Hepatocyte (in vitro differentiated cells): ENCODE measurements at regions not wholly inside any gene's neighbourhood (a gene's known extent, or its start where the extent isn't known, plus 50 kb on each side); places are given as distances from the start of the nearest gene placed in this dataset.
A peak's percentile ranks its signal among the peaks of the same experiment; 100 is the strongest.

ENCODE experiments used
- DNase-seq: peaks from one replicate; pipeline ENCODE4 v3.0.0-alpha.2; 2016; ENCODE audit warnings: low spot score
- H2AFZ ChIP-seq: fragments of 200-600 bp; sonication (generic); 2 replicates; pipeline ENCODE4 v1.6.0; 2016; ENCODE audit warnings: antibody characterized with exemption, mild to moderate bottlenecking
- H3K27ac ChIP-seq: fragments of 200-600 bp; sonication (generic); 2 replicates; pipeline ENCODE4 v1.5.1; 2016; ENCODE audit warnings: mild to moderate bottlenecking
- H3K27me3 ChIP-seq: fragments of 200-600 bp; sonication (generic); 2 replicates; pipeline ENCODE4 v1.6.1; 2016
- H3K36me3 ChIP-seq: fragments of 200-600 bp; sonication (generic); replicated peaks from 2 replicates; pipeline ENCODE4 v1.5.1; 2016; ENCODE audit warnings: low read depth; ENCODE audit not compliant: insufficient read depth
- H3K4me1 ChIP-seq: fragments of 200-600 bp; sonication (generic); 2 replicates; pipeline ENCODE4 v1.5.1; 2016; ENCODE audit warnings: mild to moderate bottlenecking, moderate library complexity; ENCODE audit not compliant: insufficient read depth
- H3K4me2 ChIP-seq: fragments of 200-600 bp; sonication (generic); 2 replicates; pipeline ENCODE4 v1.6.0; 2016
- H3K4me3 ChIP-seq: fragments of 200-600 bp; sonication (generic); 2 replicates; pipeline ENCODE4 v1.5.1; 2016; ENCODE audit warnings: mild to moderate bottlenecking
- H3K79me2 ChIP-seq: fragments of 200-600 bp; sonication (generic); 2 replicates; pipeline ENCODE4 v1.6.0; 2017; ENCODE audit warnings: mild to moderate bottlenecking
- H3K9me2 ChIP-seq: fragments of 200-600 bp; sonication (generic); replicated peaks from 2 replicates; pipeline ENCODE4 v1.6.0; 2017; ENCODE audit warnings: mild to moderate bottlenecking; ENCODE audit not compliant: insufficient read depth
- H3K9me3 ChIP-seq: fragments of 200-600 bp; sonication (generic); 2 replicates; pipeline ENCODE4 v1.5.1; 2016; ENCODE audit warnings: low read depth, mild to moderate bottlenecking
- H4K20me1 ChIP-seq: fragments of 200-600 bp; sonication (generic); 2 replicates; pipeline ENCODE4 v1.6.0; 2016; ENCODE audit warnings: mild to moderate bottlenecking; ENCODE audit not compliant: insufficient read depth, poor library complexity, severe bottlenecking
- EZH2 ChIP-seq: fragments of 200-600 bp; sonication (generic); IDR thresholded peaks from 2 replicates; pipeline ENCODE4 v1.6.1; 2016; ENCODE audit warnings: antibody characterized with exemption, mild to moderate bottlenecking, borderline replicate concordance
- EZH2phosphoT487 ChIP-seq: fragments of 200-600 bp; sonication (generic); IDR thresholded peaks from one replicate; pipeline ENCODE4 v1.6.1; 2018; ENCODE audit warnings: antibody characterized with exemption, mild to moderate bottlenecking, low read depth, moderate library complexity; ENCODE audit not compliant: unreplicated experiment, severe bottlenecking
- WGBS: methylation state at CpG from one replicate; pipeline ENCODE4 v1.1.6; 2016; ENCODE audit warnings: low lambda C conversion rate; ENCODE audit errors: missing lambda C conversion rate; 5-methylcytosine and 5-hydroxymethylcytosine counted together
- TF ChIP-seq, protein P1 (sequence below): fragments of 200-600 bp; sonication (generic); IDR thresholded peaks from 2 replicates; pipeline ENCODE4 v1.5.1; 2016; ENCODE audit warnings: antibody characterized with exemption, mild to moderate bottlenecking; ENCODE audit not compliant: poor library complexity

- Histone ChIP-seq H3K27ac (no peak overlapping the region), H2AFZ (no peak overlapping the region), H3K9me3 (no peaks in the 10 kb centered on the region), H3K79me2 (no peaks in the 10 kb centered on the region), H4K20me1 (no peaks in the 10 kb centered on the region), H3K4me1 (peaks cover 5% of the 10 kb centered on the region), H3K27me3 (no peaks in the 10 kb centered on the region), H3K36me3 (no peaks in the 10 kb centered on the region), H3K9me2 (no peaks in the 10 kb centered on the region), H3K4me3 (no peak overlapping the region), H3K4me2 (no peak overlapping the region)
- TF ChIP-seq EZH2phosphoT487, result no peak
- TF ChIP-seq, protein P1, sequence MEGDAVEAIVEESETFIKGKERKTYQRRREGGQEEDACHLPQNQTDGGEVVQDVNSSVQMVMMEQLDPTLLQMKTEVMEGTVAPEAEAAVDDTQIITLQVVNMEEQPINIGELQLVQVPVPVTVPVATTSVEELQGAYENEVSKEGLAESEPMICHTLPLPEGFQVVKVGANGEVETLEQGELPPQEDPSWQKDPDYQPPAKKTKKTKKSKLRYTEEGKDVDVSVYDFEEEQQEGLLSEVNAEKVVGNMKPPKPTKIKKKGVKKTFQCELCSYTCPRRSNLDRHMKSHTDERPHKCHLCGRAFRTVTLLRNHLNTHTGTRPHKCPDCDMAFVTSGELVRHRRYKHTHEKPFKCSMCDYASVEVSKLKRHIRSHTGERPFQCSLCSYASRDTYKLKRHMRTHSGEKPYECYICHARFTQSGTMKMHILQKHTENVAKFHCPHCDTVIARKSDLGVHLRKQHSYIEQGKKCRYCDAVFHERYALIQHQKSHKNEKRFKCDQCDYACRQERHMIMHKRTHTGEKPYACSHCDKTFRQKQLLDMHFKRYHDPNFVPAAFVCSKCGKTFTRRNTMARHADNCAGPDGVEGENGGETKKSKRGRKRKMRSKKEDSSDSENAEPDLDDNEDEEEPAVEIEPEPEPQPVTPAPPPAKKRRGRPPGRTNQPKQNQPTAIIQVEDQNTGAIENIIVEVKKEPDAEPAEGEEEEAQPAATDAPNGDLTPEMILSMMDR, result no peak
- TF ChIP-seq EZH2, result no peak
- WGBS, result 80% methylated on average over 1 of the region's 1 CpG
- DNase-seq, result no peak
These were observed 1160.3 kb upstream of the TMEM132C start for GRCh38 chr12:127106697-127107096.

DNA sequence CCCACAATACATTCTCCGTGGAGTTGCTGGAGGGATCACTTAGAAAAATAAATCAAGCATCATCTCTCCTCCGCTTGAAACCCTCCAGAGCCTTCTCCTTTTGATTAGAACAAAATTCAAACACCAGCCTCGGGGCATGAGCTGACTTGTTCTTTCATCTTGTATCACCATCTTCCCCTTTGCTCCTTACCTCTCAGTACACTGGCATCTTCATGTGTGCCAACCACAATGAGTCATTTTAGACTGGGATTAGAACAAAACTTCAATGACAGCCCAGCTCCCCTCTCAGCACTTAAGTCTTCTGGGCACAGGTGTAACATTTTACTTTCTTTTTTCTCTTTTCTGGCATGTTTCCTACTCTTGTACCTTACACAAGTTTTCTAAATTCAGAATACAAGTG is 1159.2 kb upstream of the TMEM132C start:
- Histone ChIP-seq H3K36me3 (no peaks in the 10 kb centered on the region), H3K4me1 (peaks cover 5% of the 10 kb centered on the region), H3K9me2 (no peaks in the 10 kb centered on the region), H3K79me2 (no peaks in the 10 kb centered on the region), H3K9me3 (no peaks in the 10 kb centered on the region), H3K27ac (no peak overlapping the region), H3K4me2 (no peak overlapping the region), H3K27me3 (no peaks in the 10 kb centered on the region), H3K4me3 (no peak overlapping the region), H4K20me1 (no peaks in the 10 kb centered on the region), H2AFZ (no peak overlapping the region)
- WGBS, result 74% methylated on average over 3 of the region's 3 CpGs
- no peak for DNase-seq
- TF ChIP-seq EZH2 (no peak), EZH2phosphoT487 (no peak)
- TF ChIP-seq, protein P1, result no peak

GRCh38 chr12:127108360-127109215 is 1158.4 kb upstream of the TMEM132C start:
- no peaks in the 10 kb centered on the region for H3K9me2 ChIP-seq
- 46% methylated on average over 7 of the region's 7 CpGs for WGBS
- H3K27ac ChIP-seq, result no peak overlapping the region
- no peaks in the 10 kb centered on the region for H3K27me3 ChIP-seq
- no peak overlapping the region for H2AFZ ChIP-seq
- peaks cover 5% of the 10 kb centered on the region for H3K4me1 ChIP-seq
- H3K4me3 ChIP-seq, result no peak overlapping the region
- no peaks in the 10 kb centered on the region for H4K20me1 ChIP-seq
- H3K9me3 ChIP-seq, result no peaks in the 10 kb centered on the region
- DNase-seq, result peak; percentile 79
- no peak overlapping the region for H3K4me2 ChIP-seq
- no peaks in the 10 kb centered on the region for H3K79me2 ChIP-seq
- no peaks in the 10 kb centered on the region for H3K36me3 ChIP-seq
- TF ChIP-seq EZH2, result no peak
- TF ChIP-seq, protein P1, result peak; percentile 75
